ENCODE measurements at regions not wholly inside any gene's neighbourhood (a gene's known extent, or its start where the extent isn't known, plus 50 kb on each side); places are given as distances from the start of the nearest gene placed in this dataset.

DNA sequence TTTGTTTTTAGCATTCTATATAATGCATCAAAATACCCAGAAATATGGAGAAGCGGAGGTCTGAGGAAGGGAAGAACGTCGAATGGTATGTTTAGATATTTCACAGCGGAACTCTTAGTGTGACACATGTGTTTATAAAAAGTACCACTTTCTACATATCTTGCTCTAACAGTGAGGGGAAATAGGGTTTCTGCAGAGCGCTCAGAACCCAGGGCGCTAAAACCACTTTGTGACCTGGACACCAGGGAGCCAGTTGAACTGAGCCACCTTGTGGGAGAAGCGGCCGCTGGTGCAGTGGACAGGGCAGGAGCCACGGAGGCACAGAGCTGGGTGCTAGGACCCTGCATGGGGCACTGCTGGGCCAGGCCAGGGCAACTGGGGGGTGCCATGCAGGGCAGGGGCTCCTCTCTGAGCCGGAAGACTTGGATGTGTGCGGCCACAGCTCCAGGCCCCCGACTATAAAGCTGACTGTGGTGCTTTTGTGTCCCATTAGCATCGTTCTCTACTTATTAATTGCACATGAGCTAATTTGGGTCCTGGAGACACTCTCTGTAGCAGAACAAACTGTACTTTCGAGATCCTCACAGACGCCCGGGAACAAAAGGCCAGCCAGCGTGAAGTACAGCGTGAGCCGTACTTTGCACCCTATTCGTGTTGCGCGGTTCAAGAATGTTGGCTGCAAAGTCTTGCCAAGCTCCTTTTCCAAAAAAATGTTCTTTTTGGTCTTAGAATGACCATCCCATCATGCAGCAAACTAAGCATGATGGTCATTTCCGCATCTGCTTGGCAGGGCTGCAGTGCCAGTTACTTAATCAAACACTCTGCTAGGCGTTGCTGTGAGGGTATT, 151.9 kb upstream of the ALKAL2 start:
- no peak for ATAC-seq (ENCODE audit: insufficient number of reproducible peaks, low FRiP score, low read depth)

DNA sequence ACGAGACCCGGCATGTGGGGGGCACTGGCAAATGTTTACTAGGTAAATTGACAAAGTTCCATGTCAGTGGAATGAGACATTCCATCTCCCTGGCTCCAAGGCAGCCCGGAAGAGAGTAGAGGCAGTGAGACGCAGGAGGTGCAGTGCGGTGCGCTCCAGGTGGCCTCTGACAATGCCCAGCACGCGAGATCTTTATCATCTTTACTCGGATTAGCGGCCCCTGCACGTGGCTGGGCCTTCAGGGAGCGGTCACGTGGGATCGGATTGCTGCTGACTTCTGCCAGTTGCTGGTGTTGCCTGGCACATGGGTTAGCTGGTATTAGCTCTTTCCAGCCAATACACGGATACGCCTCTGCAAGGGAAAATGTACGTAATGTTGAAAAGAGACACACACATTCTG, 151.2 kb upstream of the ALKAL2 start:
- TF ChIP-seq, protein P1, sequence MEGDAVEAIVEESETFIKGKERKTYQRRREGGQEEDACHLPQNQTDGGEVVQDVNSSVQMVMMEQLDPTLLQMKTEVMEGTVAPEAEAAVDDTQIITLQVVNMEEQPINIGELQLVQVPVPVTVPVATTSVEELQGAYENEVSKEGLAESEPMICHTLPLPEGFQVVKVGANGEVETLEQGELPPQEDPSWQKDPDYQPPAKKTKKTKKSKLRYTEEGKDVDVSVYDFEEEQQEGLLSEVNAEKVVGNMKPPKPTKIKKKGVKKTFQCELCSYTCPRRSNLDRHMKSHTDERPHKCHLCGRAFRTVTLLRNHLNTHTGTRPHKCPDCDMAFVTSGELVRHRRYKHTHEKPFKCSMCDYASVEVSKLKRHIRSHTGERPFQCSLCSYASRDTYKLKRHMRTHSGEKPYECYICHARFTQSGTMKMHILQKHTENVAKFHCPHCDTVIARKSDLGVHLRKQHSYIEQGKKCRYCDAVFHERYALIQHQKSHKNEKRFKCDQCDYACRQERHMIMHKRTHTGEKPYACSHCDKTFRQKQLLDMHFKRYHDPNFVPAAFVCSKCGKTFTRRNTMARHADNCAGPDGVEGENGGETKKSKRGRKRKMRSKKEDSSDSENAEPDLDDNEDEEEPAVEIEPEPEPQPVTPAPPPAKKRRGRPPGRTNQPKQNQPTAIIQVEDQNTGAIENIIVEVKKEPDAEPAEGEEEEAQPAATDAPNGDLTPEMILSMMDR (IDR thresholded peaks at IDR 0.05): no peak
- Histone ChIP-seq H3K4me1 (ENCODE audit: control insufficient read depth in 1 of 2, low read depth in 2 of 2) (no peaks in the 10 kb centered on the region), H3K27ac (no peak overlapping the region), H3K27me3 (replicated peaks; ENCODE audit: insufficient read depth) (no peaks in the 10 kb centered on the region), H3K9me3 (no peaks in the 10 kb centered on the region), H3K4me3 (no peak overlapping the region), H3K36me3 (no peaks in the 10 kb centered on the region)
- ATAC-seq (ENCODE audit: insufficient number of reproducible peaks, low FRiP score, low read depth) (no peak), DNase-seq (ENCODE audit: low spot score) (no peak)

More for the DNA sequence above, 151.9 kb upstream of the ALKAL2 start:
- no peaks in the 10 kb centered on the region for H3K36me3 ChIP-seq
- no peaks in the 10 kb centered on the region for H3K27me3 ChIP-seq (replicated peaks; ENCODE audit: insufficient read depth)
- TF ChIP-seq, protein P1 (IDR thresholded peaks at IDR 0.05): no peak
- no peaks in the 10 kb centered on the region for H3K9me3 ChIP-seq
- H3K4me1 ChIP-seq (ENCODE audit: control insufficient read depth in 1 of 2, low read depth in 2 of 2): no peaks in the 10 kb centered on the region
- DNase-seq (ENCODE audit: low spot score): no peak
- H3K4me3 ChIP-seq: no peak overlapping the region
- no peak overlapping the region for H3K27ac ChIP-seq

DNA sequence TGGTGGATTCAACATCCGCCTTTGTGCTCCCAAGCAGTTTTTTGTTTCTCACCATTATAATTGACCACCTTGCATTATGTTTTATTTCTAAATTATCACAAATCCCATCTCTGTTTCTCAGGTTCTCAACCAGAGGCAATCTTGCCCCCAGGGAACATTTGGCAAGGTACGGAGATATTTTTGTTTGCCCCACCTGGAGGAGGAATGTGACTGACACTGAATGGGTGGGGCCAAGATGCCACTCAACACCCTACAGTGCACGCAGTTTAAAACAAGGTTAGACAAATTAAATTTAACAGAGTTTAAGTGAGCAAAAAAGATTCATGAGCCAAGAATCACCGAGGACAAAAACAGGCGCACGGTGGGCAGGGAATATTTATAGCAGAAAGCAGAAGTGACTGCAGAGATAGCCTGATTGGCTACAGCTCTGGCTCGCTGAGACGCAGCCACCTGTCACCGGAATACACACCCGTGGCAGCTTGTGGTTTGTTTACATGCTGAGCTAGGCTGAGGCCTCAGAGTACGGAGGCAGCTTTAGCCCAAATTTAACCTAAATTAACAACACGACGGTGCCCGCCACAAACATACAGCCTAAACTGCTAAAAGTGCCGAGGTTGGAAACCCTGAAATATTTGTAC, 150.0 kb upstream of the ALKAL2 start:
- no peaks in the 10 kb centered on the region for H3K4me1 ChIP-seq (ENCODE audit: control insufficient read depth in 1 of 2, low read depth in 2 of 2)
- TF ChIP-seq, protein P1 (IDR thresholded peaks at IDR 0.05): no peak
- H3K27ac ChIP-seq: no peak overlapping the region
- no peak for ATAC-seq (ENCODE audit: insufficient number of reproducible peaks, low FRiP score, low read depth)
- no peak overlapping the region for H3K4me3 ChIP-seq
- H3K9me3 ChIP-seq: no peaks in the 10 kb centered on the region
- DNase-seq (ENCODE audit: low spot score): no peak
- no peaks in the 10 kb centered on the region for H3K36me3 ChIP-seq
- no peaks in the 10 kb centered on the region for H3K27me3 ChIP-seq (replicated peaks; ENCODE audit: insufficient read depth)

- H3K4me3 ChIP-seq: no peak overlapping the region
- no peaks in the 10 kb centered on the region for H3K9me3 ChIP-seq
- no peak for DNase-seq (ENCODE audit: low spot score)
- no peaks in the 10 kb centered on the region for H3K4me1 ChIP-seq (ENCODE audit: control insufficient read depth in 1 of 2, low read depth in 2 of 2)
- no peaks in the 10 kb centered on the region for H3K27me3 ChIP-seq (replicated peaks; ENCODE audit: insufficient read depth)
- H3K27ac ChIP-seq: no peak overlapping the region
- H3K36me3 ChIP-seq: no peaks in the 10 kb centered on the region
- TF ChIP-seq, protein P1 (IDR thresholded peaks at IDR 0.05): no peak
- no peak for ATAC-seq (ENCODE audit: insufficient number of reproducible peaks, low FRiP score, low read depth)
Measured at GRCh38 chr2:437180-437579, 149.3 kb upstream of the ALKAL2 start.

GRCh38 chr2:436205-436604, 148.3 kb upstream of the ALKAL2 start:
- Histone ChIP-seq H3K4me3 (no peak overlapping the region), H3K36me3 (no peaks in the 10 kb centered on the region), H3K9me3 (no peaks in the 10 kb centered on the region), H3K4me1 (ENCODE audit: control insufficient read depth in 1 of 2, low read depth in 2 of 2) (no peaks in the 10 kb centered on the region), H3K27me3 (replicated peaks; ENCODE audit: insufficient read depth) (no peaks in the 10 kb centered on the region), H3K27ac (no peak overlapping the region)
- TF ChIP-seq, protein P1 (IDR thresholded peaks at IDR 0.05): no peak
- no peak for DNase-seq (ENCODE audit: low spot score)
- no peak for ATAC-seq (ENCODE audit: insufficient number of reproducible peaks, low FRiP score, low read depth)
